ENCODE measurements at regions not wholly inside any gene's neighbourhood (a gene's known extent, or its start where the extent isn't known, plus 50 kb on each side); places are given as distances from the start of the nearest gene placed in this dataset.
"Not testable (repeated sequence)": the region's sequence is repeated elsewhere in the genome, so short reads cannot be mapped to it uniquely, and the experiment has no call there.

- no peaks in the 10 kb centered on the region for H3K9me3 ChIP-seq
- H3K27me3 ChIP-seq = no peaks in the 10 kb centered on the region
- no peaks in the 10 kb centered on the region for H3K36me3 ChIP-seq
- no peak overlapping the region for H3K27ac ChIP-seq
- TF ChIP-seq POLR2A (IDR thresholded peaks at IDR 0.05) (no peak), POLR2AphosphoS5 (IDR thresholded peaks at IDR 0.05) (no peak), CTCF (IDR thresholded peaks at IDR 0.05) (no peak)
- no peak overlapping the region for H3K4me3 ChIP-seq
- H3K4me1 ChIP-seq = no peaks in the 10 kb centered on the region
- no peak for DNase-seq (ENCODE audit: low spot score in 2 of 2)
- intact Hi-C loops (cut with DNase I; ENCODE audit: low total_unique reads) = no loop called here
These were observed 121.3 kb upstream of the CCND2 start for GRCh38 chr12:4152145-4152795.

DNA sequence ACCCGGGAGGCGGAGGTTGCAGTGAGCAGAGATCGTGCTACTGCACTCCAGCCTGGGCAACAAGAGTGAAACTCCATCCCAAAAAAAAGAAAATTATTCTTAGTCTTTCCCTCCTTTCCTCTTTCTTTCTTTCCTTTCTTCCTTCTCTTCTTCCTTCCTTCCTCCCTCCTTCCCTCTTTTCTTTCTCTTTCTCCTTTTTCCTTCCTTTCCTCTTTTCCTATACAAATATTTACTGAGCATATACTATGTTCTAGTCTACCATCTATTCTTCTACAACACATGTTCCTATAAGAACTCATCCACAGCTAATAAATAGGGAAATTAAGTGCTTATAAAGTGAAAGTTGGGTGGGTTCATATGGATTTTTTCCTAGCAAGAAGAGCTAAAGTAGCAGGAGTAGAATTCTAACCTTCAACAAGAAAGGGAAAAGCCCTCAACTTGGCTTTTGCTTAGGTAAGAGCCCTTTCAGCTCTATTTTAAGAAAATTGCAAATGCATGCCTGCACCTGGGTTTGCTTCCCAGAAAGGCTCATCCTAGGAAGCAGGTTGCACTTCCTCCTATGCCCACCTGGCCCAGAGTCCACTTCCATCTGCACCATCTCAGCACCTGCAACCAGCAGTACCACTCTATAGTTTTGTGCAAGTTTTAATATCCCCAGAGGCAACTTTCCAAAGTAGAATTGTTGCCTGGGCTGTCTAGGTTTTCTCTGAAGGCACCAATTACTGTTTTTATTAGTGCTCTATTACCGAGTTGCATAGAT is 122.0 kb upstream of the CCND2 start:
- DNase-seq (ENCODE audit: low spot score in 2 of 2) = no peak
- Histone ChIP-seq H3K36me3 (no peaks in the 10 kb centered on the region), H3K27ac (no peak overlapping the region), H3K4me3 (no peak overlapping the region), H3K27me3 (no peaks in the 10 kb centered on the region), H3K9me3 (no peaks in the 10 kb centered on the region), H3K4me1 (no peaks in the 10 kb centered on the region)
- no peak for TF ChIP-seq POLR2AphosphoS5 (IDR thresholded peaks at IDR 0.05)
- TF ChIP-seq CTCF (IDR thresholded peaks at IDR 0.05) = no peak
- TF ChIP-seq POLR2A (IDR thresholded peaks at IDR 0.05) = no peak
- intact Hi-C loops (cut with DNase I; ENCODE audit: low total_unique reads) = no loop called here

- H3K27me3 ChIP-seq; H3K9me3 ChIP-seq; intact Hi-C loops (cut with DNase I; ENCODE audit: low total_unique reads); H3K36me3 ChIP-seq; H3K4me1 ChIP-seq; H3K27ac ChIP-seq; H3K4me3 ChIP-seq; DNase-seq (ENCODE audit: low spot score in 2 of 2): not testable (repeated sequence)
These were observed 123.2 kb upstream of the CCND2 start for GRCh38 chr12:4150355-4150754.

GRCh38 chr12:4148418-4149056 is 125.0 kb upstream of the CCND2 start:
- Histone ChIP-seq H3K27me3 (peaks cover 0 to 4% of the 10 kb centered on the region in 2 donors), H3K9me3 (no peaks in the 10 kb centered on the region), H3K36me3 (no peaks in the 10 kb centered on the region), H3K4me3 (no peak overlapping the region), H3K4me1 (no peaks in the 10 kb centered on the region), H3K27ac (no peak overlapping the region)
- DNase-seq (ENCODE audit: low spot score in 2 of 2) = no peak
- intact Hi-C loops (cut with DNase I; ENCODE audit: low total_unique reads) = no loop called here
- TF ChIP-seq POLR2AphosphoS5 (IDR thresholded peaks at IDR 0.05) (no peak), POLR2A (IDR thresholded peaks at IDR 0.05) (no peak), CTCF (IDR thresholded peaks at IDR 0.05) (no peak)

DNA sequence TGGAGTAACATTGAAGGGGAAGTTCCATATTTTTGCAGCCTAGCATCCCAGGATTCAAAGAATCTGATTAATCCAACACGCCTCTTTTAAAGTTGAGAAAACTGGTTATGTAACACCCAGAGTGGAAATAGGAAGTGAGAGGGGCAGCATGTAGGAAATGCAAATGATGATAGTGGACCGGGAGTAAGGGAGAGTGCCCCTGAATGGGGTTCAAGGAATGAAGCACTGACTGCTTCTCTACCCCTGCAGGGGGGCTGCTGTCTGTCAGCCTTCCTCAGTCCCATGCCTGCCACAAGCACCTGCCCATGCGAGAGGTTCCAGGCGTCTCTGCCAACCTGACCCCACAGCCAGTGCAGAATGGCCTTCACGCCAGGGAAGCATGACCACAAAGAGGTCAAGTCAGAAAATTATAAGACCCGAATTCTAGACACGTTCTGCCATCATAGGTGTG is 126.5 kb upstream of the CCND2 start:
- intact Hi-C loops (cut with DNase I; ENCODE audit: low total_unique reads) = no loop called here
- H3K36me3 ChIP-seq = no peaks in the 10 kb centered on the region
- no peak for TF ChIP-seq POLR2AphosphoS5 (IDR thresholded peaks at IDR 0.05)
- TF ChIP-seq CTCF (IDR thresholded peaks at IDR 0.05) = no peak
- no peak for TF ChIP-seq POLR2A (IDR thresholded peaks at IDR 0.05)
- no peak overlapping the region for H3K27ac ChIP-seq
- no peak overlapping the region for H3K4me3 ChIP-seq
- peaks cover 0 to 4% of the 10 kb centered on the region in 2 donors for H3K27me3 ChIP-seq
- H3K9me3 ChIP-seq = no peaks in the 10 kb centered on the region
- H3K4me1 ChIP-seq = no peaks in the 10 kb centered on the region
- DNase-seq (ENCODE audit: low spot score in 2 of 2) = no peak

All from breast epithelium (tissue), 4 donors.